KOPT-K1 (cell line): ENCODE measurements at regions not wholly inside any gene's neighbourhood (a gene's known extent, or its start where the extent isn't known, plus 50 kb on each side); places are given as distances from the start of the nearest gene placed in this dataset.
"Not testable (repeated sequence)": the region's sequence is repeated elsewhere in the genome, so short reads cannot be mapped to it uniquely, and the experiment has no call there.

Experiments used
- H3K27ac ChIP-seq: fragments of 200-600 bp; sonication (generic); 2 replicates; pipeline ENCODE4 v1.5.1; 2016; ENCODE audit warnings: antibody characterized with exemption, mild to moderate bottlenecking, low read depth, low read length; ENCODE audit not compliant: poor library complexity, severe bottlenecking
- H3K36me3 ChIP-seq: fragments of 200-600 bp; sonication (generic); 2 replicates; pipeline ENCODE4 v1.5.1; 2017; ENCODE audit warnings: antibody characterized with exemption, mild to moderate bottlenecking, low read length, moderate library complexity; ENCODE audit not compliant: insufficient read depth
- H3K9me3 ChIP-seq: fragments of 200-600 bp; sonication (generic); 2 replicates; pipeline ENCODE4 v1.5.1; 2017; ENCODE audit warnings: antibody characterized with exemption, low read length, mild to moderate bottlenecking; ENCODE audit not compliant: insufficient read depth, poor library complexity, severe bottlenecking

DNA sequence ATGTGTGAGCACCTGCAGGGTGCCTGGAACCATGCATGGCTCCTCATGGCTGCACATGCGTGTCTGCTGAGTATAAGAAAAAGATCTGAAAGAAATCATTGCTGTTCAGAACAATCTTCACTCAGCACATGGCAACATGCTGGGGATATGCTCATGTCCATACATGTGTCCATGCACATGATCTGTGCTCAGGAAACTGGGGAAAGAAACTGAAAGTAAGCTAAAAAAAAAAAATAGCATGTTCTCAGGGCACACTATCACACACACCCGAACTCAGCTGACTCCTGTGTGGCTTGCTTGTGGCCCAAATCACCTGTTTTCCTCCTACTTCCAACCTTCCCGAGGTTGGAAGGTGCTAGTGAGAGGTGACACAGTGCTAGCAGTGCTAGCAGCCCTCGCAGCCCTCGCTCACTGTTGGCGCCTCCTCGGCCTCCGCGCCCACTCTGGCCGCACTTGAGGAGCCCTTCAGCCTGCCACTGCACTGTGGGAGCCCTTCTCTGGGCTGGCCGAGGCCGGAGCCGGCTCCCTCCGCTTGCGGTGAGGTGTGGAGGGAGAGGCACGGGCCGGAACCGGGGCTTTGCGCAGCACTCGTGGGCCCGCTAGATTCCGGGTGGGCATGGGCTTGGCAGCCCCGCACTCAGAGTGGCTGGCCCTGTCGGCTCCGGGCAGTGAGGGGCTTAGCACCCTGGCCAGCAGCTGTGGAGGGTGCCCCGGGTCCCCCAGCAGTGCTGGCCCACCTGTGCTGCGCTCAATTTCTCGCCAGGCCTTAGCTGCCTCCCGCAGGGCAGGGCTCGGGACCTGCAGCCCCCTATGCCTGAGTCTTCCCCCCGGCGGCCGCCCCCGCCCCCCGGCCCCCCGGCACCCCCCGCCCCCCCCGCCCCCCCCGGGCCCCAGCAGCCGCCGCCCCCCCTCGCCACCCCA lies 76.0 kb downstream of the GADD45G start:
- H3K9me3 ChIP-seq: no peaks in the 10 kb centered on the region
- H3K27ac ChIP-seq: no peak overlapping the region
- no peaks in the 10 kb centered on the region for H3K36me3 ChIP-seq

DNA sequence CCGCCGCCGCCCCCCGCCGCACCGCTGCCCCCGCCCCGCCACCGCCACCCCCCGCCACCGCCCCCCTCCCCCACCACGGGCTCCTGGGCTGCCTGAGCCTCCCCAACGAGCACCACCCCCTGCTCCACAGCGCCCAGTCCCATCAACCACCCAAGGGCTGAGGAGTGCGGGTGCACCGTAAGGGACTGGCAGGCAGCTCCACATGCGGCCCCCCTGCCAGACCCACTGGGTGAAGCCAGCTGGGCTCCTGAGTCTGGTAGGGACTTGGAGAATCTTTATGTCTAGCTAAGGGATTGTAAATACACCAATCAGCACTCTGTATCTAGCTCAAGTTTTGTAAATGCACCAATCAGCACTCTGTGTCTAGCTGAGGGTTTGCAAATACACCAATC lies 76.7 kb downstream of the GADD45G start:
- not testable (repeated sequence) for H3K9me3 ChIP-seq, H3K36me3 ChIP-seq, H3K27ac ChIP-seq

DNA sequence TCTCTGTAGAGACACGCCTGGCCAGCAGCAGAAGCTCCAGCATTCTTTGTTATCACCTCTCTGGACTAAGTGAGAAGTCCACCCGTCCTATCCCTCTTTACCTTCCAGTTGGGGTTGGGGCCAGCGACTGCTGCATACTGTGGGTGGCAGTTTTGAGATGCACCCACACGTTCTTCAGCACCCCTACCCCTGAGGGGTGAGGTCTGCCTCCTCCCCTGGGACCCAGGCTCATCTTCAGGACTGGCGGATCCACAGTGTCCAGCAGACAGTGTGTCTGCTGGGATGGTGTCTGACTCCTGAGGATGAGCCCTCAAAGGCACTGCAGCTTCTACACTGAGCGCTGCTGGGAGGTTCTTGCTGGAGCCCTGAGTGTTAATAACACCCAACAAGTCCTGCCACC lies 78.8 kb downstream of the GADD45G start:
- Histone ChIP-seq H3K36me3 (no peaks in the 10 kb centered on the region), H3K9me3 (no peaks in the 10 kb centered on the region), H3K27ac (no peak overlapping the region)

DNA sequence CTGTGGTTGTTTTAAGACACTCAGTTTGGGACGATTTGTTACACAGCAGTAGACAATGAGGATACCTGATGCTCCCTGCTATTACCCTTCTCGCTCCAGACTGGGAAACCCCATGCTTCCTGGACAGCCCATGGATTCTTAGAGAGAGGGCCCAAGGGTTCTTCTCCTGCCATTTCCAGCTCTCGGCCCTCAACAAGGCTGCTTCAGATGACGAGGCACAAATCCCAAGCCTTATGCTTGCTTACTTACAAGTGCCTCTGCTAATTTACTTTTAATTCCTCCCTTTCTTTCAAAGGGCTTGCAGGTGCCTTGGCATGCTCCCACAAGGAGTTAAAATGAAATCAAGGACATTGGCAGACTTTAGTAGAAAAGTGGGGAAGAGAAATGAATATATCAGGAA lies 79.4 kb downstream of the GADD45G start:
- Histone ChIP-seq H3K36me3 (no peaks in the 10 kb centered on the region), H3K27ac (no peak overlapping the region), H3K9me3 (no peaks in the 10 kb centered on the region)

DNA sequence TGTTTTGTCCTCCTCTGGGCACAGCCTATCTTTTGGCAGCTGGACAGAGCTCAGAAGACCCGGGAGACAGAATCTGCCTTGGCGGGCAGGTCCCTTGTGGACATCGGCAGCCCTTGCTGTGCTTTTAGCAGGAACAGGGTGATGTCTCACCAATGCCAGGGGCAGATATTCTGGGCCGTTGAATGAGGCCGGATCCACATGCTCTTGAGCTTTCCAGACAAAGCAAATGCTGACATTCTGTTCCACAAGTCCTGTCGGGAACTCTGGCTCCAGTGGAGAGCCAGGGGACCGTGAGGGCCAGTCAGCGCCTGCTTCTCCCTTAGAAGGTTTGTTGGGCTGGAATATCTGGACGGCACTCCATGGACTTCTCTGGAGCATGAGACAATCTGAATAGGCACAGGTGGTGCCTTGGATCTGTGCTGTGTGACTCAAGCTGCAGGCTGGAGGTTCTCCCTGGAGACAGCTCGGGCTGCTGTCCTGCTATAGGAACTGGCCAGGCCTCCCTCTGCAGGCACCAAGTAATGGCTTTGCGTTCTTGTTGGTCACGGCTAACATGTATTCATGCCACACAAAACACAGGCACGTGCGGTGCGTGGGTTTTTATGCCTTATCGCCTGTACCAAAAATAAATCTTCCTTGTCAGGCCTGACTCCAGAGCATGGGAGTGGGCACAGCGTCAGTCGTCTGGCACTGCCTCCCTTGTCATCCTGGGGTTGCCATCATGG lies 80.3 kb downstream of the GADD45G start:
- Histone ChIP-seq H3K36me3 (no peaks in the 10 kb centered on the region), H3K9me3 (no peaks in the 10 kb centered on the region), H3K27ac (no peak overlapping the region)

DNA sequence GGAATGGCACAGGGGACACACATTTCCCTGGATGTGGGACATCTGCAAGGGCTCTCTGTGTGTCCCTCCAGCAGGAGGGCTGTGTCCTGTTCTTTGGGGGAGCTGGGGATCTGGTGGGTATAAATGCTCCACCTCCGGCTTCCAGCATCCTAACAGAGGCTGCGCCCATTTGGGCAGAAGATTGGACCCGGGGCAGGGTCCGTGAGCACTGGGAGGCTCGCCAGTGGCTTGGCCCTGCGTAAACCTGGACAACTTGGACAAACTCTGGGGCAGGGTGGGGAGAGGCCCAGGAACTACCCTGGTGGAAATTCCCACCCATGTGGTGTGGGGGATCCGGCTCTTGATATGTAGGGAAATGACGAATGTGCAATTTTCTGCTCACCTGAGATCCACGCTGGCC lies 80.9 kb downstream of the GADD45G start:
- Histone ChIP-seq H3K36me3 (no peaks in the 10 kb centered on the region), H3K9me3 (no peaks in the 10 kb centered on the region), H3K27ac (no peak overlapping the region)

DNA sequence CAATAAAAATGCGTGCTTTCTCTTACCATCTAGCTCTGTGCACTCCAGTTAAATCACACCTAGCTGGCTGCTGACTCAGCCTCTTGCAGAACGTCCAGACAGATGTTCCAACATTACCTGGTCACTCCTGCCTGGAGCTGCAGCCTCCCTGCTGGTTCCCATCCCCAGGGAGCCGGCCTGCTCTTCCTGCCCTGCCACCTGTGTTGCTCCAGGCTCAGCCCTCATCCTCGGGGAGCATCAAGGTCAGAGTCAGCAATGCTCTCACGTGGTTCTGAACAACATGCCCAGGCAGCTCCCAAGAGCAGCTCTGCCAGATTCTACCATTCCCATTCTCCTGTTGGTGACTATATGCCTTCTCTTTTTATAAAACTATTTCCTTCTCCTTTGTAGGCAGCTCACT lies 81.3 kb downstream of the GADD45G start:
- Histone ChIP-seq H3K27ac (no peak overlapping the region), H3K36me3 (no peaks in the 10 kb centered on the region), H3K9me3 (no peaks in the 10 kb centered on the region)

DNA sequence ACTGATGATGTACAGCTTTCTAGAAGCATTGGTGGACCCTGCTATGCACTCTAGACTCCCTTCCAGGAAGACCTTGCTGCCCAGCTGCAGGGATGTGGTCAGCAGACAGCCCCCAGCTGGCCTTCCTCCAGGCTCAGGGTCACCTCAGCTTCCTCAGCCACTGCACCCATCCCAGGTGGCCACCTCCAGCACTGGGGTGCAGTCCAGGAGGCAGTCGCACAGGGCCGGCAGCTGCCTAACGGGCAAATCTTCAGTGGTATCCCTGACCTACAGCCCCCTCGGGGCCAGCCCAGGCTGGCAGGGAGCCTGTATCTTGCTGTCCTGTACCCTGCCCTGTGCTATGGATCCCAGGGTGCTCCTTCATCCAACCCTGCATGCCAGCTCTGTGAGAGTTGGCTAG lies 81.8 kb downstream of the GADD45G start:
- Histone ChIP-seq H3K9me3 (no peaks in the 10 kb centered on the region), H3K27ac (no peak overlapping the region), H3K36me3 (no peaks in the 10 kb centered on the region)

DNA sequence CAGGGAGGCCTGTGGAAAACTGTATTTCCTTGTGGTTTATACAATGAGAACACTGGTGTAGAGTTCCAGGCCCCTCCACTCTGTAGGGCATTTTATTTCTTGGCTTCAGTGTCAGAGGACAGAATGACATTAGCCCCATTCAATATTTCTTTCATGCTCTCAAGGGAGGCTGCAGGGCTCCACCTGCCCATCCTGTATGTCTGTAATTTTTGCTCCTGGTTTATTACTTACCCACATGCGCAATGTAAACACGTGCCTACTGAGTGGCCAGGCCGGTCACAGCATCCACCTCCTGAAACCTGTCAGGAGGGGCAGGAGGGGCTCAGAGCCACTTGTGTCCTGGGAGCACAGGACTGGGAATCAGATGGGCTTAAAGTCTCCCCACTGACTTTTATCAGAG lies 82.4 kb downstream of the GADD45G start:
- no peaks in the 10 kb centered on the region for H3K9me3 ChIP-seq
- H3K27ac ChIP-seq: no peak overlapping the region
- no peaks in the 10 kb centered on the region for H3K36me3 ChIP-seq

DNA sequence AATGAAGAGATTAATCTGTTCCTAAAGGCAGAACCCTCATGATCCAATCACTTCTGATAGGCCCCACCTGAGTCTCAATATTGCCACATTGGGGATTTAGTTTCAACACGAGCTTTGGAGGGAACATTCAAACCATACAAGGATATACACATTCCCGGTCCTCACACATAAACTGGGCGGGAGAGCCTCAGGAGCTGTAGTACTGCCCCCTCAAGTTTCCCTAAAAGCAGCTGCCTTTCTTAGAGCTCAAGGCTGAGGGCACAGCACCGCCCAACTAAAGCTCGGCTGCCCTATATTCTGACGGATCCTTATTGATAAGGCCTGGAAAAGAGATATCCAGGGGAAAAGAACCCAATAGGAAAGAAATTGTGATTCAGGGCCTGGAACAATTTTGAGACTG lies 83.0 kb downstream of the GADD45G start:
- no peak overlapping the region for H3K27ac ChIP-seq
- no peaks in the 10 kb centered on the region for H3K36me3 ChIP-seq
- H3K9me3 ChIP-seq: no peaks in the 10 kb centered on the region

DNA sequence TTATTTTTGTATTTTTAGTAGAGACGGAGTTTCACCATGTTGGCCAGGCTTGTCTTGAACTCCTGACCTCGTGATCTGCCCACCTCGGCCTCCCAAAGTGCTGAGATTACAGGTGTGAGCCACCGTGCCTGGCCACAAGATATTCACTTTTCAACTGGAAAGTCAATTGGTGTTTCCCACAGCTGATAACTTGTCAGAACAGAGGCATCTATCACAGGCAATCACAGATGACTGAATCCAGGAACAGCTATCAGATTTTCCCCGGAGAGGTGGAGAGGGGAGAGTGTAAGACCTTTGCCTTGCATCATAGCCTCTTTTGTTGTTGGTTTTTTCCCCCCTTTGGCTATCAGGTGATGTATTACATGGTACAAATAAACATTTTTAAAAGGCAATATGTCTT lies 84.5 kb downstream of the GADD45G start:
- H3K36me3 ChIP-seq, H3K27ac ChIP-seq, H3K9me3 ChIP-seq: not testable (repeated sequence)

DNA sequence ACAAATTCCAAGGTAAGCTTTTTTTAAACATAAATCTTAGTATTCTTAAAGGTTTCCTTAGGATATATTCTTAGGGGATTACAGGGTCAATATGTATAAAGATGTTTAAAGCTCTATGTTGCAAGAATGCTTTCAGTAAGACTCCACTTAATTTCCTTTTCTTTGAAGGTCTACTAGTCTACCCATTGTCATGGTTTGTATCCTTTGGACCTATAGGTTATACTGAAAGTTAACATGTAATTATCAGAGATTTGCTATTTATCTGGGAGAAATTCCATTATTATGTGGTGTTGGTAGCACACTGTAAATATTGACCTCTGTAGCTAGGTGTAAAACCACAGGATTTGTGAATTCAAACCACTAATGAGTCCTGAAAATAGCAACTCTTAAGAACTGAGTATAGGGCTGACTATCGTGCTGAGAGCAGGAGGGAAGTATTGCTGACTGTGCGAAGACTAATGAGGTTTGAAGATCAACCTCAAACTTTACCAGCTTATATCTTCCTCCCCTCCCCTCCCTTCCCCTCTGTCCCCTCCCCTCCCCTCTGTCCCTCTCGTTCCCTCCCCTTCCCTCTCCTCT lies 85.6 kb downstream of the GADD45G start:
- no peaks in the 10 kb centered on the region for H3K36me3 ChIP-seq
- no peaks in the 10 kb centered on the region for H3K9me3 ChIP-seq
- H3K27ac ChIP-seq: no peak overlapping the region

DNA sequence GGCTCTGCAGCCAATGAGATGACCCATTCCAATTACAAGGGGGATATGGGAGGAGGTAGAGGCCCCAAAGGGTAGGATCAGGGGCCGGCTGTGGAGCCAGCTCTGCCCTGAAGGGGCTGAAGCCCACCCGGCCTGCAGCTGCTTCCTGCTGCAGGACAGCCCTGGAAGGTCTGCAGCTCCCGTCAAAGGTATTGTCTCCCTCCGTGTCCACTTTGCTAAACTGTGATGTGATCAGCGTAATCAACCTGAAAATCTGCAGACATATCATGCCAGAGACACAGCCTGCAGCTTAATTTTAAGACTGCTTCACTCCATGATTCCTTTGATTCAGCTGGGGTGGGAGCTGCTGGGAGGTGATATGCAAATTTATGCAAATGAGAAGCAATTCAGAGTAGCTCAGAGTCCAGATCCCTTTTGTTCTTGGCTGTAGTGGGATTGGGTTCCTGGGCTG lies 90.7 kb downstream of the GADD45G start:
- H3K36me3 ChIP-seq: no peaks in the 10 kb centered on the region
- no peaks in the 10 kb centered on the region for H3K9me3 ChIP-seq
- no peak overlapping the region for H3K27ac ChIP-seq

DNA sequence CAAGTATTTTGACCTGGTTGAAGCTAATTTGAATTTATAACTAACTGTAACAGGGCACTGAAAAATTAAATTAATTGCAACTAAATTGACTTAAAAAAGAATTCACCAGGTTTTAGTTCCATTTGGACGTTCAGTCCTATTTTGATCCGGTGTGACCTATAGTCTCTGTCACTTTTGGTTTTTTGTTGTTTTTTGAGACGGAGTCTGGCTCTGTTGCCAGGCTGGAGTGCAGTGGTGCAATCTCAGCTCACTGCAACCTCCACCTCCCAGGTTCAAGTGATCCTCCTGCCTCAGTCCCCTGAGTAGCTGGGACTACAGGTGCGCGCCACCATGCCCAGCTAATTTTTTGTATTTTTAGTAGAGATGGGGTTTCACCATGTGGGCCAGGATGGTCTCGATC lies 91.2 kb downstream of the GADD45G start:
- H3K9me3 ChIP-seq, H3K27ac ChIP-seq, H3K36me3 ChIP-seq: not testable (repeated sequence)

DNA sequence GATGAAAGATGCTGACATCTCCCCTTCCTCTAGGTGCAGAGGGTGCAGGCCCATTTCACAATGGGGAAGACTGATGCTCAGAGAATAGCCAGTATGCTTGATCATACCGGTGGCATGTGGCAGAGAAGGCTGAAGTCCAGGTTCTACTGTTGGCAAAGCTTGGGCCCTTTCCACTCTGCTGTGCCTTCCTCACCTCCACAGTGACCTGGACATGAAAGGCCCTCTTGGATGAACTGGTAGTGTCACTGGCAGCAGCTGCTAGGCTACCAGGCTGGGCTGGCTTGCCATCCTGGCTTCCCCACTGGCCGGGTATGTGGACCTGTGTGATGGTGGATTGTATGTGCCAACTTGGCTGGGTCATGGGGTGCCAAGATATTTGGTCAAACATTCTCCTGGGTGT lies 92.0 kb downstream of the GADD45G start:
- H3K9me3 ChIP-seq: no peaks in the 10 kb centered on the region
- H3K27ac ChIP-seq: no peak overlapping the region
- H3K36me3 ChIP-seq: no peaks in the 10 kb centered on the region
